ENCODE measurements at regions not wholly inside any gene's neighbourhood (a gene's known extent, or its start where the extent isn't known, plus 50 kb on each side); places are given as distances from the start of the nearest gene placed in this dataset.

- Histone ChIP-seq H3K4me3 (ENCODE audit: insufficient read depth, low read length, poor library complexity, severe bottlenecking) (no peak overlapping the region), H3K4me2 (ENCODE audit: low read depth, low read length, poor library complexity, severe bottlenecking) (no peak overlapping the region), H3K79me2 (ENCODE audit: insufficient read depth, low read length) (no peaks in the 10 kb centered on the region), H3K9me3 (ENCODE audit: insufficient read depth, low read length) (no peaks in the 10 kb centered on the region), H3K36me3 (ENCODE audit: low read length) (no peaks in the 10 kb centered on the region), H3K9me2 (replicated peaks; ENCODE audit: insufficient read depth, low read length) (no peaks in the 10 kb centered on the region), H3F3A (ENCODE audit: insufficient read depth) (no peaks in the 10 kb centered on the region), H2AFZ (ENCODE audit: low read depth, low read length, severe bottlenecking) (no peak overlapping the region), H3K27me3 (ENCODE audit: low read length) (no peaks in the 10 kb centered on the region), H3K9ac (ENCODE audit: low read length) (no peak overlapping the region), H4K20me1 (ENCODE audit: low read depth, low read length) (no peaks in the 10 kb centered on the region), H3K27ac (ENCODE audit: low read depth, low read length) (no peak overlapping the region)
- TF ChIP-seq CTCF (IDR thresholded peaks at IDR 0.05; ENCODE audit: insufficient read depth, low read length, poor library complexity, severe bottlenecking): no peak
- no peak for TF ChIP-seq EZH2phosphoT487 (conservative IDR thresholded peaks at IDR 0.05; ENCODE audit: low read length)
These were observed 418.3 kb upstream of the LRRTM1 start for GRCh38 chr2:80722803-80723202.

GRCh38 chr2:80719607-80720006, 415.1 kb upstream of the LRRTM1 start:
- Histone ChIP-seq H3K27ac (ENCODE audit: low read depth, low read length) (no peak overlapping the region), H2AFZ (ENCODE audit: low read depth, low read length, severe bottlenecking) (no peak overlapping the region), H3K9me2 (replicated peaks; ENCODE audit: insufficient read depth, low read length) (no peaks in the 10 kb centered on the region), H3K36me3 (ENCODE audit: low read length) (no peaks in the 10 kb centered on the region), H3K4me2 (ENCODE audit: low read depth, low read length, poor library complexity, severe bottlenecking) (no peak overlapping the region), H4K20me1 (ENCODE audit: low read depth, low read length) (no peaks in the 10 kb centered on the region), H3K9ac (ENCODE audit: low read length) (no peak overlapping the region), H3K4me3 (ENCODE audit: insufficient read depth, low read length, poor library complexity, severe bottlenecking) (no peak overlapping the region), H3K79me2 (ENCODE audit: insufficient read depth, low read length) (no peaks in the 10 kb centered on the region), H3F3A (ENCODE audit: insufficient read depth) (no peaks in the 10 kb centered on the region), H3K27me3 (ENCODE audit: low read length) (no peaks in the 10 kb centered on the region), H3K9me3 (ENCODE audit: insufficient read depth, low read length) (no peaks in the 10 kb centered on the region)
- no peak for TF ChIP-seq CTCF (IDR thresholded peaks at IDR 0.05; ENCODE audit: insufficient read depth, low read length, poor library complexity, severe bottlenecking)
- TF ChIP-seq EZH2phosphoT487 (conservative IDR thresholded peaks at IDR 0.05; ENCODE audit: low read length): no peak

- Histone ChIP-seq H3K79me2 (ENCODE audit: insufficient read depth, low read length) (no peaks in the 10 kb centered on the region), H3K9ac (ENCODE audit: low read length) (no peak overlapping the region), H3K36me3 (ENCODE audit: low read length) (no peaks in the 10 kb centered on the region), H3K27ac (ENCODE audit: low read depth, low read length) (no peak overlapping the region), H3F3A (ENCODE audit: insufficient read depth) (no peaks in the 10 kb centered on the region), H3K9me3 (ENCODE audit: insufficient read depth, low read length) (no peaks in the 10 kb centered on the region), H3K4me3 (ENCODE audit: insufficient read depth, low read length, poor library complexity, severe bottlenecking) (no peak overlapping the region), H3K4me2 (ENCODE audit: low read depth, low read length, poor library complexity, severe bottlenecking) (no peak overlapping the region), H3K27me3 (ENCODE audit: low read length) (no peaks in the 10 kb centered on the region), H3K9me2 (replicated peaks; ENCODE audit: insufficient read depth, low read length) (no peaks in the 10 kb centered on the region), H4K20me1 (ENCODE audit: low read depth, low read length) (no peaks in the 10 kb centered on the region), H2AFZ (ENCODE audit: low read depth, low read length, severe bottlenecking) (no peak overlapping the region)
- no peak for TF ChIP-seq CTCF (IDR thresholded peaks at IDR 0.05; ENCODE audit: insufficient read depth, low read length, poor library complexity, severe bottlenecking)
- no peak for TF ChIP-seq EZH2phosphoT487 (conservative IDR thresholded peaks at IDR 0.05; ENCODE audit: low read length)
These were observed 410.9 kb upstream of the LRRTM1 start for GRCh38 chr2:80715433-80715832.

GRCh38 chr2:80711915-80712314, 407.4 kb upstream of the LRRTM1 start:
- H3K27ac ChIP-seq (ENCODE audit: low read depth, low read length): no peak overlapping the region
- H3K36me3 ChIP-seq (ENCODE audit: low read length): no peaks in the 10 kb centered on the region
- no peak overlapping the region for H3K9ac ChIP-seq (ENCODE audit: low read length)
- no peaks in the 10 kb centered on the region for H3K9me2 ChIP-seq (replicated peaks; ENCODE audit: insufficient read depth, low read length)
- no peaks in the 10 kb centered on the region for H3F3A ChIP-seq (ENCODE audit: insufficient read depth)
- no peaks in the 10 kb centered on the region for H4K20me1 ChIP-seq (ENCODE audit: low read depth, low read length)
- no peaks in the 10 kb centered on the region for H3K9me3 ChIP-seq (ENCODE audit: insufficient read depth, low read length)
- no peak overlapping the region for H3K4me3 ChIP-seq (ENCODE audit: insufficient read depth, low read length, poor library complexity, severe bottlenecking)
- H3K79me2 ChIP-seq (ENCODE audit: insufficient read depth, low read length): no peaks in the 10 kb centered on the region
- no peak overlapping the region for H3K4me2 ChIP-seq (ENCODE audit: low read depth, low read length, poor library complexity, severe bottlenecking)
- TF ChIP-seq EZH2phosphoT487 (conservative IDR thresholded peaks at IDR 0.05; ENCODE audit: low read length) (no peak), CTCF (IDR thresholded peaks at IDR 0.05; ENCODE audit: insufficient read depth, low read length, poor library complexity, severe bottlenecking) (no peak)
- no peaks in the 10 kb centered on the region for H3K27me3 ChIP-seq (ENCODE audit: low read length)
- no peak overlapping the region for H2AFZ ChIP-seq (ENCODE audit: low read depth, low read length, severe bottlenecking)

Measured in SU-DHL-6 (cell line).